Neuronal stem cell (in vitro differentiated cells): ENCODE measurements at regions not wholly inside any gene's neighbourhood (a gene's known extent, or its start where the extent isn't known, plus 50 kb on each side); places are given as distances from the start of the nearest gene placed in this dataset.

ENCODE experiments used
- DNase-seq: peaks from one replicate; pipeline ENCODE4 v3.0.0-alpha.2; 2013; ENCODE audit warnings: low spot score
- H2AFZ ChIP-seq: one replicate; pipeline ENCODE4 v1.6.1; 2013; ENCODE audit warnings: mild to moderate bottlenecking, low read length, inconsistent platforms
- H2AK5ac ChIP-seq: 2 replicates; pipeline ENCODE4 v1.6.1; 2013; ENCODE audit warnings: low read depth, mild to moderate bottlenecking, inconsistent platforms, low read length, moderate library complexity, mixed read lengths
- H2BK120ac ChIP-seq: 2 replicates; pipeline ENCODE4 v1.6.1; 2013; ENCODE audit warnings: low read depth, mild to moderate bottlenecking, inconsistent platforms, low read length, moderate library complexity, mixed read lengths
- H2BK12ac ChIP-seq: one replicate; pipeline ENCODE4 v1.6.1; 2013; ENCODE audit warnings: low read length, inconsistent platforms
- H2BK15ac ChIP-seq: 2 replicates; pipeline ENCODE4 v1.6.1; 2013; ENCODE audit warnings: mild to moderate bottlenecking, low read length, inconsistent platforms, mixed read lengths
- H2BK5ac ChIP-seq: one replicate; pipeline ENCODE4 v1.6.1; 2013; ENCODE audit warnings: inconsistent platforms, mild to moderate bottlenecking, low read length, moderate library complexity
- H3K14ac ChIP-seq: one replicate; pipeline ENCODE4 v1.6.1; 2013; ENCODE audit warnings: low read length, inconsistent platforms
- H3K18ac ChIP-seq: 2 replicates; pipeline ENCODE4 v1.6.1; 2013; ENCODE audit warnings: low read length, inconsistent platforms
- H3K23ac ChIP-seq: 2 replicates; pipeline ENCODE4 v1.6.1; 2013; ENCODE audit warnings: low read depth, mild to moderate bottlenecking, mixed read lengths, low read length, inconsistent platforms; ENCODE audit not compliant: poor library complexity
- H3K27ac ChIP-seq: replicated peaks from 3 replicates; pipeline ENCODE4 v1.5.1; 2013; ENCODE audit warnings: low read length, inconsistent platforms
- H3K27me3 ChIP-seq, 3 experiments: 2 replicates each; pipeline ENCODE4 v1.6.1; 2013; ENCODE audit warnings: low read length in 3 of 3, mild to moderate bottlenecking in 2 of 3, inconsistent platforms in 1 of 3, low read depth in 1 of 3, mixed read lengths in 1 of 3, moderate library complexity in 1 of 3; ENCODE audit not compliant: control insufficient read depth in 3 of 3, insufficient read depth in 3 of 3
- H3K36me3 ChIP-seq, 2 donors: replicated peaks in 1 of 2; 2 replicates each; pipeline ENCODE4 v1.6.1; 2013; ENCODE audit warnings: low read length in 2 of 2; ENCODE audit not compliant: control insufficient read depth in 2 of 2, insufficient read depth in 2 of 2
- H3K4ac ChIP-seq: 2 replicates; pipeline ENCODE4 v1.6.1; 2013; ENCODE audit warnings: inconsistent platforms, mild to moderate bottlenecking, low read length, moderate library complexity
- H3K4me1 ChIP-seq, 2 donors: 1 replicate in 1 of 2; 2 replicates in 1 of 2; pipeline ENCODE4 v1.6.1; 2013; ENCODE audit warnings: low read length in 2 of 2, low read depth in 1 of 2; ENCODE audit not compliant: control insufficient read depth in 2 of 2, insufficient read depth in 1 of 2
- H3K4me2 ChIP-seq: one replicate; pipeline ENCODE4 v1.6.1; 2013; ENCODE audit warnings: mild to moderate bottlenecking, low read length, inconsistent platforms; ENCODE audit not compliant: insufficient read depth, poor library complexity, severe bottlenecking
- H3K4me3 ChIP-seq, 2 donors: 2 replicates each; pipeline ENCODE4 v1.5.1; 2013; ENCODE audit warnings: low read length in 2 of 2, mild to moderate bottlenecking in 2 of 2, inconsistent platforms in 1 of 2, moderate library complexity in 1 of 2
- H3K79me1 ChIP-seq: one replicate; pipeline ENCODE4 v1.6.1; 2013; ENCODE audit warnings: low read depth, mild to moderate bottlenecking, inconsistent platforms, low read length, moderate library complexity
- H3K9ac ChIP-seq: one replicate; pipeline ENCODE4 v1.6.1; 2013; ENCODE audit warnings: mild to moderate bottlenecking, low read depth, low read length, inconsistent platforms; ENCODE audit not compliant: poor library complexity
- H3K9me3 ChIP-seq, 2 donors: replicated peaks in 1 of 2; 2 replicates each; pipeline versions ENCODE3 to v1.6.1; 2013; ENCODE audit warnings: low read length in 2 of 2, mild to moderate bottlenecking in 2 of 2, inconsistent platforms in 1 of 2, low read depth in 1 of 2, mixed read lengths in 1 of 2, moderate library complexity in 1 of 2; ENCODE audit not compliant: control insufficient read depth in 2 of 2, insufficient read depth in 1 of 2
- H4K8ac ChIP-seq: one replicate; pipeline ENCODE4 v1.6.1; 2013; ENCODE audit warnings: low read depth, mild to moderate bottlenecking, inconsistent platforms, low read length, moderate library complexity
- H4K91ac ChIP-seq: one replicate; pipeline ENCODE4 v1.6.1; 2013; ENCODE audit warnings: low read length, low read depth, mild to moderate bottlenecking, inconsistent platforms; ENCODE audit not compliant: poor library complexity
- WGBS, 2 donors: extraction: QIAGEN DNeasy Blood & Tissue Kit; methylation state at CpG; one replicate each; pipeline ENCODE4 v1.1.7; 2013; ENCODE audit warnings: missing lambda C conversion rate in 2 of 2, mixed read lengths in 1 of 2; ENCODE audit not compliant: insufficient read length in 2 of 2, insufficient replicate concordance in 1 of 2; ENCODE audit errors: extremely low coverage in 2 of 2; 5-methylcytosine and 5-hydroxymethylcytosine counted together

DNA sequence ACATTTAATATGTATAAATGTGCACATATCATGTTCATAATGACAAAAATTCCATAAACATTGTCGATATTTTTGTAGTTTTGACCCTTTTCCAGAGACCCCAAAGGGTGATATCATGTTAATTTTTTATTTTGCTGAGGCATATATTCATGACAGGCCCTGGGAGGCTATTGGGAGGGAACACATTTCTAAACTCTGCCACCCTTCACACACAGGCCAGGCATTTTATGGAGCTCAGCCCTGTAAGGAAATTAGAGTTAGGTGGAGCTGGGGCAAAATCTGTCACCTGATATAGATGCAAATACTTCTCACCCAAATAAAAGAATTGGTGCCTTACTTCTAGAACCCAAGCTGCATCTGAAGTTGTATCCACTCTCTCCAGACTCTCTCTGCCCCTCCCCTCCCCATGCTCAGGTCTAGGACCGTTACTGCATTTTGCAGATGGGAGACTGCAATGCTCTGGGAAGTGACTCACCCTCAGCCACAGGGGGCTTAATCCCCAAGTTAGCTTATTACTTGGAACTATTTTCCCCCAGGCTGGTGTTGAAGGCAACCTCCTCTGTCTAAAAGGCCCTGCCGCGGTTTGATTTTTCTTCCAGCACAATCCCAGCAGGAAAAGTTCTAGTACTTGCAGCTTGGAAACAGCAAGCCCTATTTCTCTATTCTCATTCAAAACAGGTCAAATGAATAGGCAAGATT, 238.9 kb downstream of the EMP1 start:
- no peak overlapping the region for H2AK5ac ChIP-seq
- no peak overlapping the region for H3K27ac ChIP-seq

DNA sequence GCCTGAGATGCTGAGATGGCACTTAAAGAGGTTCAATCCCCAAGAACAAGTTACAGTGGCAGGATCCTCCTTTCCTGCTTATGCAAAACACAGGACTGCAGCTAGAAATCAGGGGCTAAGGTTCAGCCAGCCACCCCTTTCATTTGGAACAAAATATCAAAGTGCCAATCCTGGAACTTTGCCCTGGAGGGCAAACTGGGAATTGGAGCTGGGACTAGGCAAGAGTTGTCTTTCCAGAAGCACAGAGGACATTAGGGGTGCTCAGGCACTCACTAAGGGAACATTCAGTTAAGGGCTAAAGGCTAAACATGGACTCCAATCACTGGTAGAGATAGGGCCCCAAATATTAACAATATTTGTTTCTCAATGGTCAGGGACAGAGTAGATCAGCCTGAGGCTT, 237.2 kb downstream of the EMP1 start:
- H3K9ac ChIP-seq = no peak overlapping the region
- no peaks in the 10 kb centered on the region for H3K36me3 ChIP-seq
- H2BK5ac ChIP-seq = no peak overlapping the region
- no peak overlapping the region for H2BK120ac ChIP-seq
- no peak overlapping the region for H3K27ac ChIP-seq
- H3K4me2 ChIP-seq = no peak overlapping the region
- H3K9me3 ChIP-seq = no peaks in the 10 kb centered on the region
- H3K23ac ChIP-seq = no peak overlapping the region
- H3K4me3 ChIP-seq = no peak overlapping the region
- no peak overlapping the region for H2BK15ac ChIP-seq
- no peak for DNase-seq
- no peak overlapping the region for H2AK5ac ChIP-seq
- H2BK12ac ChIP-seq = no peak overlapping the region
- no peak overlapping the region for H4K91ac ChIP-seq
- H4K8ac ChIP-seq = no peak overlapping the region
- H3K4ac ChIP-seq = no peak overlapping the region
- H3K18ac ChIP-seq = no peak overlapping the region
- no peak overlapping the region for H3K14ac ChIP-seq
- no peaks in the 10 kb centered on the region for H3K27me3 ChIP-seq
- peaks cover 0 to 1% of the 10 kb centered on the region in 2 donors for H3K4me1 ChIP-seq
- no peaks in the 10 kb centered on the region for H3K79me1 ChIP-seq
- H2AFZ ChIP-seq = no peak overlapping the region

More for the DNA sequence above, 238.9 kb downstream of the EMP1 start:
- Histone ChIP-seq H3K23ac (no peak overlapping the region), H2BK12ac (no peak overlapping the region), H2AFZ (no peak overlapping the region), H3K9me3 (no peaks in the 10 kb centered on the region), H2BK5ac (no peak overlapping the region), H3K9ac (no peak overlapping the region), H3K79me1 (no peaks in the 10 kb centered on the region), H3K14ac (no peak overlapping the region), H3K4ac (no peak overlapping the region), H3K27me3 (no peaks in the 10 kb centered on the region), H2BK15ac (no peak overlapping the region), H3K4me2 (no peak overlapping the region), H2BK120ac (no peak overlapping the region), H3K36me3 (no peaks in the 10 kb centered on the region), H3K18ac (no peak overlapping the region), H4K8ac (no peak overlapping the region), H3K4me1 (peaks cover 0 to 1% of the 10 kb centered on the region in 2 donors), H3K4me3 (no peak overlapping the region), H4K91ac (no peak overlapping the region)
- no CpG with 5 or more reads among the region's 4 CpGs for WGBS, 2 donors
- no peak for DNase-seq

DNA sequence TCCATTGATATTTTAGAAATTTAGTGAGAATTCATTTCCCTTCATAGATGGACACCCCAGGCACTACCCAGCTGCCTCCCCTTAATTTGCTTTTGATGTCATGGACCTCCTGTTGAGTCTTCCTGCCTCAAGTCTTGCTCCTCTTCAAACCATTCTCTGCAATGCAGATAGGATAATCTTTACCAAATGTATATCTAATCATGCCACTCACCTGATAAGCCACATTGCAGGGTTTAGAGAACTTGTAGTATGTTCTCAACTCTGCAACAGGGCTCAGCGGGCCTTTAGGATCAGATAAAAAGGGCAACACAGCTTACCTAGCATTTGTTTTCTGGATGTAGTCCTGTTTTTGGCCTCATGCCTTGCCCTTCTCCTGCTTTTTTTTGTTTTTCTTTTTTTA, 234.5 kb downstream of the EMP1 start:
- no CpG with 5 or more reads among the region's 1 CpG for WGBS, 2 donors
- Histone ChIP-seq H3K14ac (no peak overlapping the region), H3K27me3 (no peaks in the 10 kb centered on the region), H3K23ac (no peak overlapping the region), H3K9me3 (peaks cover 0 to 2% of the 10 kb centered on the region in 2 donors), H3K4me3 (no peak overlapping the region), H3K27ac (no peak overlapping the region), H2BK12ac (no peak overlapping the region), H3K4me1 (peaks cover 0 to 1% of the 10 kb centered on the region in 2 donors), H2AK5ac (no peak overlapping the region), H4K8ac (no peak overlapping the region), H2BK15ac (no peak overlapping the region), H3K9ac (no peak overlapping the region), H4K91ac (no peak overlapping the region), H3K36me3 (no peaks in the 10 kb centered on the region), H3K4me2 (no peak overlapping the region), H3K18ac (no peak overlapping the region), H2BK5ac (no peak overlapping the region), H3K4ac (no peak overlapping the region), H2AFZ (no peak overlapping the region), H2BK120ac (no peak overlapping the region), H3K79me1 (no peaks in the 10 kb centered on the region)
- no peak for DNase-seq

GRCh38 chr12:13428538-13429265, 232.2 kb downstream of the EMP1 start:
- no peaks in the 10 kb centered on the region for H3K4me1 ChIP-seq
- H3K27me3 ChIP-seq = no peaks in the 10 kb centered on the region
- H4K91ac ChIP-seq = no peak overlapping the region
- WGBS, 2 donors = no CpG with 5 or more reads among the region's 4 CpGs
- DNase-seq = no peak
- no peak overlapping the region for H2AFZ ChIP-seq
- H3K4ac ChIP-seq = no peak overlapping the region
- no peak overlapping the region for H3K4me3 ChIP-seq
- H3K4me2 ChIP-seq = no peak overlapping the region
- no peak overlapping the region for H4K8ac ChIP-seq
- H3K18ac ChIP-seq = no peak overlapping the region
- H2BK120ac ChIP-seq = no peak overlapping the region
- peaks cover 0 to 2% of the 10 kb centered on the region in 2 donors for H3K9me3 ChIP-seq
- H2BK12ac ChIP-seq = no peak overlapping the region
- H2BK15ac ChIP-seq = no peak overlapping the region
- no peak overlapping the region for H2AK5ac ChIP-seq
- no peak overlapping the region for H3K9ac ChIP-seq
- no peaks in the 10 kb centered on the region for H3K79me1 ChIP-seq
- H2BK5ac ChIP-seq = no peak overlapping the region
- no peak overlapping the region for H3K14ac ChIP-seq
- H3K36me3 ChIP-seq = no peaks in the 10 kb centered on the region
- H3K23ac ChIP-seq = no peak overlapping the region
- no peak overlapping the region for H3K27ac ChIP-seq
